Loucy (cell line): ENCODE measurements at regions not wholly inside any gene's neighbourhood (a gene's known extent, or its start where the extent isn't known, plus 50 kb on each side); places are given as distances from the start of the nearest gene placed in this dataset.

Experiments
- H2AFZ ChIP-seq: fragments of 200-600 bp; sonication (generic); 2 replicates; pipeline ENCODE4 v1.6.0; 2016; ENCODE audit warnings: antibody characterized with exemption, mild to moderate bottlenecking, low read length, moderate library complexity
- H3F3A ChIP-seq: fragments of 200-600 bp; 2 replicates; pipeline ENCODE4 v1.6.0; 2016; ENCODE audit warnings: antibody characterized with exemption, low read depth, mild to moderate bottlenecking
- H3K27me3 ChIP-seq: fragments of 200-600 bp; sonication (generic); 2 replicates; pipeline ENCODE4 v1.6.1; 2014; ENCODE audit warnings: low read length, mild to moderate bottlenecking; ENCODE audit not compliant: insufficient read depth, poor library complexity, severe bottlenecking
- H3K36me3 ChIP-seq: fragments of 200-600 bp; sonication (generic); 2 replicates; pipeline ENCODE4 v1.6.1; 2016; ENCODE audit warnings: low read length; ENCODE audit not compliant: insufficient read depth
- H3K4me1 ChIP-seq: fragments of 200-600 bp; sonication (generic); 2 replicates; pipeline ENCODE4 v1.5.1; 2014; ENCODE audit warnings: low read length, mild to moderate bottlenecking; ENCODE audit not compliant: insufficient read depth, poor library complexity, severe bottlenecking
- H3K4me2 ChIP-seq: fragments of 200-600 bp; sonication (generic); 2 replicates; pipeline ENCODE4 v1.6.0; 2014; ENCODE audit warnings: antibody characterized with exemption, low read length, low read depth, mild to moderate bottlenecking; ENCODE audit not compliant: poor library complexity, severe bottlenecking
- H3K4me3 ChIP-seq: fragments of 200-600 bp; sonication (generic); 2 replicates; pipeline ENCODE4 v1.5.1; 2014; ENCODE audit warnings: low read length, mild to moderate bottlenecking, mixed read lengths; ENCODE audit not compliant: poor library complexity, severe bottlenecking
- H3K79me2 ChIP-seq: fragments of 200-600 bp; sonication (generic); 2 replicates; pipeline ENCODE4 v1.6.1; 2014; ENCODE audit warnings: low read length; ENCODE audit not compliant: insufficient read depth
- H3K9ac ChIP-seq: fragments of 200-600 bp; sonication (generic); 2 replicates; pipeline ENCODE4 v1.6.0; 2014; ENCODE audit warnings: mild to moderate bottlenecking, low read depth, low read length, moderate library complexity; ENCODE audit not compliant: poor library complexity, severe bottlenecking
- H3K9me2 ChIP-seq: fragments of 200-600 bp; sonication (generic); replicated peaks from 2 replicates; pipeline ENCODE4 v1.6.1; 2016; ENCODE audit warnings: low read depth, low read length, mixed read lengths
- H3K9me3 ChIP-seq: fragments of 200-600 bp; sonication (generic); 2 replicates; pipeline ENCODE4 v1.6.1; 2014; ENCODE audit warnings: mild to moderate bottlenecking, antibody characterized with exemption, low read length, low read depth; ENCODE audit not compliant: insufficient read depth
- H4K20me1 ChIP-seq: fragments of 200-600 bp; sonication (generic); 2 replicates; pipeline ENCODE4 v1.6.0; 2014; ENCODE audit warnings: antibody characterized with exemption, low read length, mild to moderate bottlenecking; ENCODE audit not compliant: insufficient read depth, poor library complexity, severe bottlenecking
- EZH2phosphoT487 ChIP-seq: fragments of 200-600 bp; IDR thresholded peaks from 2 replicates; pipeline ENCODE4 v1.6.1; 2018; ENCODE audit warnings: antibody characterized with exemption, mild to moderate bottlenecking, moderate library complexity, borderline replicate concordance
- TF ChIP-seq, protein P1 (sequence below): fragments of 200-600 bp; sonication (generic); conservative IDR thresholded peaks from 2 replicates; pipeline ENCODE4 v1.5.1; 2014; ENCODE audit warnings: mild to moderate bottlenecking, antibody characterized with exemption, low read length

DNA sequence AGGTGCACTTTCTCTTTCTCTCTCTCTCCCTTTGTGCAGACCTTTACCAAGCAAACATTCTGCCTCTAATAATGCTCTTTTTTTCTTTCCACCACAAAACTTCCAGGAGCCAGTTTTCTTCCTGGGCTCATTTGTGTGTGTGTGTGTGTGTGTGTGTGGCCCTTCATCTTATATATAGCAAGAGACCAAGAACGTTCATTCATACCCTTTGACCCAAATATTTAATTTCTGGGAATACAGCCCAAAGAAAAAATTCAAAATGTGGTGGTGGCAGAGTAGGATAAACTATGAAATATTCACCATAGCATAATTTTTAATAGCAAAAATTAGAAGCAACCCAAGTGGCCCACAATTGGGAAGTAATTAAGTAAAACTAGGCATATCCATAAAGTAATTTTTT lies 398.9 kb downstream of the IGSF11 start:
- Histone ChIP-seq H3K4me3 (no peak overlapping the region), H4K20me1 (no peaks in the 10 kb centered on the region), H3K9me3 (no peaks in the 10 kb centered on the region), H3F3A (no peaks in the 10 kb centered on the region), H3K4me2 (no peak overlapping the region), H2AFZ (no peak overlapping the region), H3K9ac (no peak overlapping the region), H3K36me3 (no peaks in the 10 kb centered on the region), H3K4me1 (no peaks in the 10 kb centered on the region), H3K27me3 (no peaks in the 10 kb centered on the region), H3K79me2 (no peaks in the 10 kb centered on the region), H3K9me2 (no peaks in the 10 kb centered on the region)
- no peak for TF ChIP-seq EZH2phosphoT487
- TF ChIP-seq, protein P1, sequence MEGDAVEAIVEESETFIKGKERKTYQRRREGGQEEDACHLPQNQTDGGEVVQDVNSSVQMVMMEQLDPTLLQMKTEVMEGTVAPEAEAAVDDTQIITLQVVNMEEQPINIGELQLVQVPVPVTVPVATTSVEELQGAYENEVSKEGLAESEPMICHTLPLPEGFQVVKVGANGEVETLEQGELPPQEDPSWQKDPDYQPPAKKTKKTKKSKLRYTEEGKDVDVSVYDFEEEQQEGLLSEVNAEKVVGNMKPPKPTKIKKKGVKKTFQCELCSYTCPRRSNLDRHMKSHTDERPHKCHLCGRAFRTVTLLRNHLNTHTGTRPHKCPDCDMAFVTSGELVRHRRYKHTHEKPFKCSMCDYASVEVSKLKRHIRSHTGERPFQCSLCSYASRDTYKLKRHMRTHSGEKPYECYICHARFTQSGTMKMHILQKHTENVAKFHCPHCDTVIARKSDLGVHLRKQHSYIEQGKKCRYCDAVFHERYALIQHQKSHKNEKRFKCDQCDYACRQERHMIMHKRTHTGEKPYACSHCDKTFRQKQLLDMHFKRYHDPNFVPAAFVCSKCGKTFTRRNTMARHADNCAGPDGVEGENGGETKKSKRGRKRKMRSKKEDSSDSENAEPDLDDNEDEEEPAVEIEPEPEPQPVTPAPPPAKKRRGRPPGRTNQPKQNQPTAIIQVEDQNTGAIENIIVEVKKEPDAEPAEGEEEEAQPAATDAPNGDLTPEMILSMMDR = no peak

DNA sequence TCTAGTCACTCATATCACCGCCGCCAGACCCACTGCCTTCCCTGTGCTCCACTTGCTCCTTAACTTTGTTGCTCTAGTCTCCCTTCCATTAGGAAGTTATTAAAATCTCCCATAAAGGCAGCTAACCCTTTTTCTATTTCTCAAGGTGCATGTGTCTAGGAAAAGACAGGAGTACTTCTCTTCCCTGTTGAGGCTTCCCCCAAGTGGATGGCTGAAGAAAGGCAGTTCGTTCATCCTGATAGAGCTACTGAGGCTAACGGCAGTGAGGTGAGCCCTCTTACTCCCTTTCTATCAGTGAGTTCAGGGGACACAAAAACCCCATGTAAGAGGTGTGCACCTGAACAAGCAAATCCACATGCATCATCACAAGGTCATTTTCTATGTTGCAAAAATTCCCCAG lies 397.8 kb downstream of the IGSF11 start:
- Histone ChIP-seq H3K79me2 (no peaks in the 10 kb centered on the region), H3K4me2 (peak overlapping the region; percentile 57), H3K9me2 (no peaks in the 10 kb centered on the region), H3K9ac (no peak overlapping the region), H3K27me3 (no peaks in the 10 kb centered on the region), H2AFZ (peak overlapping the region; percentile 62), H4K20me1 (no peaks in the 10 kb centered on the region), H3K4me3 (peak overlapping the region; percentile 38), H3K9me3 (no peaks in the 10 kb centered on the region), H3F3A (no peaks in the 10 kb centered on the region), H3K4me1 (no peaks in the 10 kb centered on the region), H3K36me3 (no peaks in the 10 kb centered on the region)
- TF ChIP-seq EZH2phosphoT487 = no peak
- TF ChIP-seq, protein P1 = peak; percentile 41; the same call in 1 of the 2 replicates

DNA sequence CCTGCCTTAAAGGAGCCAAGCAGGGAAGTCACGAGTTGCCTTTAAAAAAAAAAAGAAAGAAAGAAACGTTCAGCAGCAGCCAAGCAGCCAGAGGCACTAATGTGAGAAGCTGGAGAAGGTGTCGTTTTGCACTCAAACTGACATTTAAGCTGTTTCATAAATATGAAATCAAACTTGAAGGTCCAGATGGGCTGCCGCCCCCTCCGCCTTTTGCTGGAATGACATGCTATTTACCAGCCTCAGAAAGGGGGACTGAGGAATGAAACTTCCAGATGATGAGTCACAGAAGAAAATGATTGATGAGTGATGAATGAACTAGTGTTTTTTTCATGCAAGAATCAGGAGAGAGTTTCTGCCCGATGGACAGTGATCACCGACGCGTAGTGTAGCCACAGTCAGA lies 396.8 kb downstream of the IGSF11 start:
- Histone ChIP-seq H3K9me3 (no peaks in the 10 kb centered on the region), H3K4me1 (no peaks in the 10 kb centered on the region), H3K4me3 (peak overlapping the region; percentile 38), H3F3A (no peaks in the 10 kb centered on the region), H2AFZ (no peak overlapping the region), H3K36me3 (no peaks in the 10 kb centered on the region), H3K9ac (no peak overlapping the region), H3K4me2 (peak overlapping the region; percentile 57), H3K9me2 (no peaks in the 10 kb centered on the region), H3K27me3 (no peaks in the 10 kb centered on the region), H3K79me2 (no peaks in the 10 kb centered on the region), H4K20me1 (no peaks in the 10 kb centered on the region)
- TF ChIP-seq, protein P1 = peak; percentile 24; the same call in 1 of the 2 replicates
- no peak for TF ChIP-seq EZH2phosphoT487
